SK-N-DZ (cell line): ENCODE measurements at regions not wholly inside any gene's neighbourhood (a gene's known extent, or its start where the extent isn't known, plus 50 kb on each side); places are given as distances from the start of the nearest gene placed in this dataset.

Experiments used
- DNase-seq: peaks from one replicate; pipeline ENCODE4 v3.0.0-alpha.2; 2015; ENCODE audit warnings: low spot score

DNA sequence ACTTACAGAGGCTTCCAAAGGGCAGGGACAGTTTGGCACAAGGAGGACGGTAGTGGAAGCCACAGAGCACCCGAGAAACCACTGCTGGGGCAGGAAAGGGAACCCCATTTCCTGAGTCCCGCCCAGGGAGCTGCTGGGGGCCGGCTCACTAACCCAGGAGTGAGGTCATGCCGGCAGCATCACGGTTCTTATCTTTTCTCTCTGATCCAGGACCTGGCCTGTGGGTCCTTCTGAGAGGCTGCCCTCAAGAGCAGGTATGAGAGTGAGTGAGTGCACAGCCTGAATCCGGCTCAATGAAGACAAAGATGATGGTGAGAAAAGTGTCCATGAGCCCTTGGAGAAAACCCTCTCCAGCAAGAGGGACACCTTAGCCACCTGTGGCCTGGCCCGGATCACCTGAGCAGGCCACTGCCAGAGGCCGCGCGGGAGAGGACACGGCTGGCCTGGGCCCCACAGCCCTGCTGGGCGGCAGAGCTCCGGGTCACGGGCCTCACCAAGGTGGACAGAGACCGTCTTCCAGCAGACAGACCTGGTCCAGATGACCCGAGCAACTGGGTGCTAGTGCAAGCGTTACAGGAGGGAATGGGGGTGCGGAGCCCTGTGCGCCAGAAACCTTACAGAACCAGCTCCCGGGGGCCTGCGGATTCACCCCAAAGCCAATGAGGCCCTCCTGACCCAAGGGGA, 94.9 kb downstream of the RIPK4 start:
- no peak for DNase-seq

- DNase-seq: no peak
These were observed 95.6 kb downstream of the RIPK4 start for GRCh38 chr21:41671212-41671762.

DNA sequence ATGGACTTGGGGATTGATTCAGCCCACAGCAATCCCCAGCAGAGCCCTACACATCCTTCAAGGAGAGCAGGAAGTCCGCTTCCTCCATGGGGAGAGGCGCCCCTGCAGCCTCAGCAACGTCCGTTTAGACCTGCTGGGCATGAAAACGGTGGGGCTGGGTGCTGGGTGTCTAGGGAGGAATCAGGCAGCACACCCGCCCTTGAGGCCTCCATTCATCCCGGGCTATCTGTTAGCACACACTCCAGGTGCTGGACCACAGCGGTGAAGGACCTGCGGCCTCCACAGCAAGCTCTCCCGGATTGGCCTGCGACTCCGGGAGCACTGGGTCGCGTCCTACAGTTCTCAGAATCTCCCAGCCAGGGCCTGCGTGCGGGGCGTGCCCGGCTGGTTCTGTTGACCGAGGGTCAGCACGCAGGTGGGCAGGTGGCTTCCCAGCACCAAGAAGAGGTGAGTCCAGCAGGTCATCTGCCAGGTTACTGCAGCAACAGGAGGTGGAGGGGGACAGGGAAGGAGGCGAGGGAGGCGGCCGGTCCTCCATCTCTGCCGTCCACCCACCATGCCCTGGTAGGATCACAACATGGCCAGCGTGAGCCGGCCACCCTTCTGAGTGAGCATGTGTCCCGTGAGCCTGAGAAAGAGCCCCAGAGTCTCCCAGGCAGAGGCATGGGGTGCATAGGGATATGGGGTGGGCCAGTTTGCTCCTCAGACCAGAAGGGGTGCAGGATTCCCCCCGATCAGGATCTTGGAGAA, 96.6 kb downstream of the RIPK4 start:
- DNase-seq: no peak

DNA sequence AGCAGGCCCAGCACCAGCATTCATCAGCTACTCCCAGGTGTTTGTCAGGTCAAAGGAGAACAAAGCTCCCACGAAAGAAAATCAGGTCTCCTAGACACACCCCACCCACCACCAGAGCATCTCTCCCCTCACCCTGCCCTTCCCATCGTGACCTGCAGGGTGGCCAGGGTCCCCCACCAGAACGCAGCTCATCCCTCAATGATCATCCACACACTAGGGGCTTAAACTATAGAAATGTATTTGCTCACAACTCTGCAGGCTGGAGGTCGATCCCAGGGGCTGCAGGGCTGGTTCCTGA, 97.4 kb downstream of the RIPK4 start:
- no peak for DNase-seq

- no peak for DNase-seq
These were observed 97.9 kb downstream of the RIPK4 start for GRCh38 chr21:41668686-41669532.

- DNase-seq: no peak
These were observed 98.8 kb downstream of the RIPK4 start for GRCh38 chr21:41668051-41668541.

- DNase-seq: no peak
These were observed 99.7 kb downstream of the RIPK4 start for GRCh38 chr21:41667136-41667535.

GRCh38 chr21:41666641-41667081, 100.2 kb downstream of the RIPK4 start:
- DNase-seq: no peak

GRCh38 chr21:41665766-41666595, 100.9 kb downstream of the RIPK4 start:
- no peak for DNase-seq

DNA sequence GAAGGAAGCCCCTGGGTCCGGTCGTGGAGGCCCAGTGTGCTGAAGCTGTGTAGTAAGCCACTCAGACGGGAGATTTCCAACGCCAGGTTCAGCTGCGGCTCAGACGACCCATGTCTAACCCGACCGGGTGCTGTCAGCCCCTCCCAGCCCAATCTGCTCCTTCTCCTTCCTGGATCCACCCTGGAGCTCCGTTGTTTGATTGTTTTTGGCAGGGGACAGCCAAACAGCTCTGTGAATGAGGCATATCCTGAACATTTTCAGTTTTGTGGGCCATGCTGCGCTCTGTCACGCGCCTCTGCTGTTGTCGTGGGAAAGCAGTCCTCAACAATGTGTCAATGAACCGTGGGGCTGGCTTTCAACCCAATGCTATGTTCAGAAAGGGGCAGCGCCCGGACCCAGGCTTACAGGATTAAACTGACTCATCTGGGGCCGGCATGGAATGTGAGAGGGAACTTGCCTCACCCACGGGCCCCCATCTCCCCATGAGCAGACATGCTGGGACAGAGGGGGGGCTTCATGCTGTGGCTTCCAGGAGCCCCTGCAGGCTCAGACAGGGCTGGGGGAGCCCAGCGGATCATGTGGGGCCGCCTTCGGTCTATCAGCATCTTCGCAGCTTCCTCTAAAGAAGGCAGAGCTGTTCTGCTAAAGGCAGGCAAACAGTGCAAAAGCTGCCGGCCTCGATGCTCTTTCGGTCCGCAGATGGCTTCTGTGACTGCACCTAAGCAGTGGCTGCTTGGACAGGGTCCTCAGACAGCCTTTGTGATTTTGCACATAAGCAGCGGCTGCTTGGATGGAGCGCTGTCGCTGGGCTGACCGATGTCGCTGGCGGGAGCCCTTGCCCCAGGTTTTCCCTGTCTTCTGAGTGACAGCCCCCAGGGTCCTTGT, 101.7 kb downstream of the RIPK4 start:
- DNase-seq: no peak

DNA sequence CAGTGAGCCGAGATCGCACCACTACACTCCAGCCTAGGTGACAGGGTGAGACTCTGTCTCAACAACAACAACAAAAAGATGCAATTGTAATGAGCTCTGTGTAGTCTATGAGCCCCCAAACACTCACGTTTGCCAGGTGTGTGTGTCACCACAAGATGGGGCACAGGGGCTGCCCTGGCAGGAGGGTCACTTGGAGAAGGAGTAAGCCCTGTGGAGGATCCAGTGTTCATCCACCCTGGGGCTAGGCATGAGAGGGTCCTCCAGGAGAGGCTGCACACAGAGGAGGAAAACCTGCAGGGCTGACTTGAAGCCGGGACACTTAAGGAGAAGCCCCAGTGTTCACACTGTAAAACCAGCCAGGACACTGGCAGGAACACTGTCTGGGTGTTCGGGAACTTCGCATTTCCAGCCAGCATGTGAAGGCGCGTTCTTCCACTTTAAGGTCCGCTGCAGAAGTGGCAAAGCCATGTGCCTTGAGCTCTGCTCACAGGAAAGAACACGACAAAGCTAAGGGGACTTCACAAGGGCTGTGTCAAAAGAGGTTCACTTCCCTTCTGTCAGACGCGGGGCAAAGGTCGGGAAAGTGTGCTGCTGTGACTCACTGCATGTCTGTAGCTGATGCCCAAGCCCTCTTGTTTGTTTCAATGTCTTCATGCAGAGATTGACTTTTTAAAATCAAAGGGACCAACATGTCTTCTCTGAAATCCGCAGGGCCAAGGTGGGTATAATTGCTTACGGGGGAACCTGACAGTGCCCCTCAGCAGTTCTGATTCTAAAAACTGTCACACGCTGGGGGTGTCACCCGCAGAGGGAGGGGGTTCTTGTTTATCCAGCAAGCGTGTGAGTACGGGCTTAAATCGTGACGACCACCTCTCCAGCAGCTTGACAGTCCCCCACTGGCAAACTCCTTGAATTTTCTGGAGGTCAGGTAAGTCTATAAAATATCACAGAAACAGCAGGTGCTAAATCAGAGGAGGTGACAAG, 102.8 kb downstream of the RIPK4 start:
- DNase-seq: no peak

DNA sequence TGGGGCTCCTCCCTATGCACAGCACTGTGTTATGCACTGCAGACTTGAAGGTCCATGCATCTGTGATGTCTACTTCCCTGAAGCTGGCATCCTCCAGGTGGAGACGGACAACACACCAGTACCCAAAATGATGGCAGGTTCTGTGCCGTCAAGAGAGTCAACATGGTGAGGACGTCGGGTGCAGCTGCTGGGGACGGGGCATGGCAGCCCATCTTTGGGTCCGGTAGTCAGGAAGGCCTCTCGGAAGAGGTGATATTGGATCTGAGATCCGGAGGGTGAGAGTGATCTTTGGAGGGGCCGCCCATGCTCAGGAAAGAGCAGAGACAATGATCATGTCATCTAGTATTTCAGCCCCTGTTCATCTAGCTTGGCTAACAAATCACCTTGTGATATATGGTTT, 104.1 kb downstream of the RIPK4 start:
- DNase-seq: no peak

DNA sequence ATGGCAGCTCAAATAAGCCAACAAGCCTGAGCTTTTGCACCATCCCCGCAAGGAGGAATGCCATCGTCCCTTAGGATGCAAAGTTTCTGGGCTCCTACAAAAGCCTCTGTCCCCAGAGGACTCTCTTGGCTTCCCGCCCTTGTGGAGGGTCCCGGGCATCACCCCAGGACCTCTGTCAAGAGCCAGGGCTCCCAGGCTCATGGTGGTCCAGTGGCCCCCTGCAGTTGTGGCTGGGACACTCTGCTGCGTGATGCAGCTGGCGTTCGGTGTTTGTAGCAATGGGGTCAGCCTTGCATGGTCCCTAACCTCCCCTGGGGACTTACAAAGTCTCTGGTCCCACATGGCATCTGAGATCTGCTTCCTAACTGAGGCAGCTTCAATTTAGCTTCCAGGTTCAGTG, 104.7 kb downstream of the RIPK4 start:
- DNase-seq: no peak

GRCh38 chr21:41660748-41661147, 106.1 kb downstream of the RIPK4 start:
- DNase-seq: no peak

DNA sequence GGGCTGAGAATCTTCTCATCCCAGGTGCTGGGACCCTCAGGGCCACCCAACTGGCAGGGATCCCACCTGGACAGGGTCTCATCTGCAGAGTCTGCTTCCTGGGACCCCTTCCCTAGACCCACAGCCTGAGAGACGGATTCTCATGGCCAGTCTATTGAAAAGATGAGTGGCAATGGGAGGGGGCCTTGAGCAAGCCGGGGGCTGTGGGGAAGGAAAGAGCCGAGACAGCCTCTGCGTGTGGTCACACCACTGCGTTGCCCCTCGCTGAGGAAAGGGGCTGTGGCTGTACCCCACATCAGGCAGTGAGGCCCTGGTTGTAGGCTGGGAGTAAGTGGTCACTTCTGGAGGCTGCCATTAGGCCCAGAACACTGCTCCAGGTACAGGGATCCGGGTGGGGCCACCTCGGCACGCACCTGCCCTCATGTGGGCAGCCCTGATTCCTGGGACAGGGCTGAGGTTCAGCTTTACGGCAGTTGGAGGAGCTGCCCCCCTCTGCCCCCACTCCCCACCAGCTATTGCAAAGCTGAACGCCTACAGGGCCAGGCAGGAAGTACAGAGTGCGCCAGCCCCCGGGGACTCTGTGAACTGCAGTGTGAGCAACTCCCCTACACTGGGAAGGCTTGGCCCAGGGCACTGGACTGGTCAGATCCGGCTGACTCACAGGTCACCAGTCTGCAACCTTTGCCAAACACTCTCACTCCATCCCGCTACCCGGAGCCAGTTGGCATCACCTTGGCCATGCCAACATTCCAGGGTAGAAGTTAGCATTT, 106.9 kb downstream of the RIPK4 start:
- no peak for DNase-seq

DNA sequence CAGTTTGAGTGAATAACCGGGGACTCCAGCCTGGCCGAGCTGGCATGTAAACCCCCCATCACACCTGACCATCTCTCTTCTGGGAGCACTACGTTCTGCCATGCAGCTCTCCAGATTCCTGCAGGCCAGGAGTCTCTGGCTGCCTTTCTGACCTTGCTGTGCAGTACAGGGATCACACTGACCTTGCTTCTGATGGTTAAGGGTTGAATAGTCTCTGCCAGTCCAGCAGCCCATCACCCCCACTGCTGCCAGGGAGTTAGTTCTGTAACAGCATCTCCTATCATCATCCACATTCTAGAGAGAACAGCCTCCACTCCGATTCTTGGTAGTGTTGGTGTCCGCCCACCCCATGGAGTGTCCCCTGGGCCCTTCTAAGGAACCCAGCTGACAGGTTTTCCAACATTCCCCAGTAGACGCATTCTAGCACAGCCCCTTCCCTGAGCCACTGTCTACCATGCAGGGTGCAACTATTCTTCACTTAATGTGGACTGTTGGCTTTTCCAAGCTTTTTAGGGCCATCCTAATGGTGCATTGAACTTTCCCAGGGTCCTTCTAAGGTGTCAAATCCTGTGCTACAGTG, 109.8 kb downstream of the RIPK4 start:
- no peak for DNase-seq

GRCh38 chr21:41655259-41655658, 111.6 kb downstream of the RIPK4 start:
- DNase-seq: no peak
